HepG2 (cell line): ENCODE measurements at regions not wholly inside any gene's neighbourhood (a gene's known extent, or its start where the extent isn't known, plus 50 kb on each side); places are given as distances from the start of the nearest gene placed in this dataset.
"Not testable (repeated sequence)": the region's sequence is repeated elsewhere in the genome, so short reads cannot be mapped to it uniquely, and the experiment has no call there.

Source experiments
- POLR2A ChIP-seq, 2 experiments: IDR thresholded peaks; 2 replicates each; pipeline ENCODE4 v1.6.1; 2011; ENCODE audit warnings: low read depth in 2 of 2, low read length in 2 of 2, mild to moderate bottlenecking in 1 of 2, moderate library complexity in 1 of 2; ENCODE audit not compliant: insufficient read depth in 1 of 2
- YEATS2 ChIP-seq: sonication (generic); formaldehyde crosslinking; IDR thresholded peaks from 2 replicates; pipeline ENCODE4 v1.4.0; 2020; ENCODE audit warnings: missing genetic modification reagents, borderline replicate concordance
- YY1 ChIP-seq: IDR thresholded peaks from 2 replicates; pipeline ENCODE4 v1.6.1; 2011; ENCODE audit warnings: low read length, low read depth, moderate library complexity, mild to moderate bottlenecking; ENCODE audit not compliant: insufficient read depth, insufficient replicate concordance
- ZNF446 ChIP-seq: sonication (generic); formaldehyde crosslinking; IDR thresholded peaks from 2 replicates; pipeline ENCODE4 v1.5.0; 2020; ENCODE audit warnings: mild to moderate bottlenecking, missing genetic modification reagents
- TF ChIP-seq, protein P1 (sequence below): sonication (generic); formaldehyde crosslinking; IDR thresholded peaks from 2 replicates; pipeline ENCODE4 v1.5.0; 2020; ENCODE audit warnings: mild to moderate bottlenecking, missing genetic modification reagents, moderate library complexity

GRCh38 chr16:86078711-86079110 lies 179.7 kb downstream of the IRF8 start:
- TF ChIP-seq YEATS2; POLR2A (IDR thresholded peaks at IDR 0.05; ENCODE audit: insufficient read depth in 1 of 2, low read depth in 2 of 2, low read length in 2 of 2); YY1; ZNF446 (CRISPR knock-in tag): not testable (repeated sequence)
- TF ChIP-seq, protein P1, sequence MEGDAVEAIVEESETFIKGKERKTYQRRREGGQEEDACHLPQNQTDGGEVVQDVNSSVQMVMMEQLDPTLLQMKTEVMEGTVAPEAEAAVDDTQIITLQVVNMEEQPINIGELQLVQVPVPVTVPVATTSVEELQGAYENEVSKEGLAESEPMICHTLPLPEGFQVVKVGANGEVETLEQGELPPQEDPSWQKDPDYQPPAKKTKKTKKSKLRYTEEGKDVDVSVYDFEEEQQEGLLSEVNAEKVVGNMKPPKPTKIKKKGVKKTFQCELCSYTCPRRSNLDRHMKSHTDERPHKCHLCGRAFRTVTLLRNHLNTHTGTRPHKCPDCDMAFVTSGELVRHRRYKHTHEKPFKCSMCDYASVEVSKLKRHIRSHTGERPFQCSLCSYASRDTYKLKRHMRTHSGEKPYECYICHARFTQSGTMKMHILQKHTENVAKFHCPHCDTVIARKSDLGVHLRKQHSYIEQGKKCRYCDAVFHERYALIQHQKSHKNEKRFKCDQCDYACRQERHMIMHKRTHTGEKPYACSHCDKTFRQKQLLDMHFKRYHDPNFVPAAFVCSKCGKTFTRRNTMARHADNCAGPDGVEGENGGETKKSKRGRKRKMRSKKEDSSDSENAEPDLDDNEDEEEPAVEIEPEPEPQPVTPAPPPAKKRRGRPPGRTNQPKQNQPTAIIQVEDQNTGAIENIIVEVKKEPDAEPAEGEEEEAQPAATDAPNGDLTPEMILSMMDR (CRISPR knock-in tag) = not testable (repeated sequence)
